Sciatic nerve (tissue), 2 donors: ENCODE measurements at regions not wholly inside any gene's neighbourhood (a gene's known extent, or its start where the extent isn't known, plus 50 kb on each side); places are given as distances from the start of the nearest gene placed in this dataset.
"Not testable (repeated sequence)": the region's sequence is repeated elsewhere in the genome, so short reads cannot be mapped to it uniquely, and the experiment has no call there.

Experiments used
- ATAC-seq: fragments of 200-7000 bp; cut with Tn5 transposase; one replicate; pipeline ENCODE4 v1.9.1; 2020; ENCODE audit warnings: mild to moderate bottlenecking, moderate library complexity
- DNase-seq: peaks from one replicate; pipeline ENCODE4 v3.0.0-alpha.2; 2020; ENCODE audit warnings: low spot score
- intact Hi-C: fragments of 100-400 bp; cut with DNase I; formaldehyde crosslinking; loops from one replicate; pipeline ENCODE4 v1.14.2; 2022
- donor health status: DM: no; HTN: no; CAD: no.
- donor health status: DM: no; HTN: no; CAD: no.

- ATAC-seq (no peak), DNase-seq (no peak)
- intact Hi-C loops, result no loop called here
Observed at GRCh38 chr15:61336026-61336638, 107.0 kb upstream of the RORA start.

GRCh38 chr15:61334714-61335113, 105.6 kb upstream of the RORA start:
- ATAC-seq, DNase-seq, intact Hi-C loops: not testable (repeated sequence)

- DNase-seq (no peak), ATAC-seq (no peak)
- intact Hi-C loops, result no loop called here
Observed at GRCh38 chr15:61331019-61331418, 101.9 kb upstream of the RORA start.

- DNase-seq (no peak), ATAC-seq (peak; percentile 65)
- intact Hi-C loops, result no loop called here
Observed at GRCh38 chr15:61327019-61327631, 98.0 kb upstream of the RORA start.

- DNase-seq (no peak), ATAC-seq (no peak)
- intact Hi-C loops, result no loop called here
Observed at GRCh38 chr15:61319892-61320291, 90.8 kb upstream of the RORA start.

GRCh38 chr15:61318802-61319525, 89.9 kb upstream of the RORA start:
- intact Hi-C loops, result no loop called here
- DNase-seq (no peak), ATAC-seq (no peak)

- intact Hi-C loops, result no loop called here
- ATAC-seq (no peak), DNase-seq (no peak)
Observed at GRCh38 chr15:61318301-61318700, 89.2 kb upstream of the RORA start.

GRCh38 chr15:61315471-61315870, 86.4 kb upstream of the RORA start:
- DNase-seq (no peak), ATAC-seq (no peak)
- intact Hi-C loops, result no loop called here

GRCh38 chr15:61314427-61314826, 85.3 kb upstream of the RORA start:
- ATAC-seq (no peak), DNase-seq (no peak)
- intact Hi-C loops, result no loop called here

GRCh38 chr15:61309617-61310016, 80.5 kb upstream of the RORA start:
- no peak for DNase-seq
- ATAC-seq, result no peak
- intact Hi-C loops, result no loop called here

GRCh38 chr15:61309031-61309511, 80.0 kb upstream of the RORA start:
- ATAC-seq (no peak), DNase-seq (no peak)
- intact Hi-C loops, result no loop called here

- ATAC-seq (no peak), DNase-seq (no peak)
- intact Hi-C loops, result no loop called here
Observed at GRCh38 chr15:61308437-61308836, 79.3 kb upstream of the RORA start.

GRCh38 chr15:61307474-61307873, 78.4 kb upstream of the RORA start:
- DNase-seq, result no peak
- ATAC-seq, result no peak
- intact Hi-C loops, result no loop called here

- intact Hi-C loops, result no loop called here
- ATAC-seq, result no peak
- DNase-seq, result no peak
Observed at GRCh38 chr15:61301701-61302100, 72.6 kb upstream of the RORA start.

GRCh38 chr15:61299075-61299763, 70.1 kb upstream of the RORA start:
- ATAC-seq, result no peak
- intact Hi-C loops, result no loop called here
- no peak for DNase-seq

- no peak for ATAC-seq
- DNase-seq, result no peak
- intact Hi-C loops, result no loop called here
Observed at GRCh38 chr15:61295239-61295638, 66.1 kb upstream of the RORA start.

GRCh38 chr15:61282661-61283060, 53.6 kb upstream of the RORA start:
- intact Hi-C loops, result no loop called here
- ATAC-seq (no peak), DNase-seq (no peak)

GRCh38 chr15:61281328-61281727, 52.2 kb upstream of the RORA start:
- ATAC-seq (no peak), DNase-seq (no peak)
- intact Hi-C loops, result no loop called here
